ENCODE measurements at regions not wholly inside any gene's neighbourhood (a gene's known extent, or its start where the extent isn't known, plus 50 kb on each side); places are given as distances from the start of the nearest gene placed in this dataset.

DNA sequence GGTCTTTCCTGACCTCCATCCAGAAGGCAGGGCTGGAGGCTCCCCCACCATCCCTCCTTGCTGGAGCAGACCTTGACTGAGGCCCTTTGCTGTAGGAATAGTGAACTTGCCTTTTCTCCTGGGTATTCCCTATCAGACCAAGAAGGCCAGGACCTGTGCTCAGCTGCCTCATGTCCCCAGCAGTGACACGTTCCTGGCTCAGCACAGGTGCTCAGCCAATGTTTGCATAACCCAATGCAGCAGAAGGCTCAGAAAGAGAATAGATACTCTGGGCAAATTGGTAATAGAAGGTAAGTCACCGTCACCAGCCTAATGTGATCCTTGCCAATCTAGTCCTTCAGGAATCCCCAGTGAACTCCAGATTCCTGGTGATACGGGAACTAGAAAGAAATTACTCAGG, 96.4 kb downstream of the ACTL7B start:
- Histone ChIP-seq H3K4me3 (no peak overlapping the region), H3K27me3 (ENCODE audit: insufficient read depth) (no peaks in the 10 kb centered on the region), H3K4me1 (ENCODE audit: insufficient read depth) (peaks cover 11% of the 10 kb centered on the region; the same call in 1 of the 2 replicates), H3K79me2 (replicated peaks; ENCODE audit: insufficient read depth) (no peaks in the 10 kb centered on the region), H3K36me3 (ENCODE audit: insufficient read depth) (no peaks in the 10 kb centered on the region), H4K20me1 (replicated peaks; ENCODE audit: insufficient read depth) (no peaks in the 10 kb centered on the region), H3K9me2 (ENCODE audit: insufficient read depth) (peaks cover 11% of the 10 kb centered on the region), H2AFZ (peak overlapping the region; percentile 85), H3K27ac (ENCODE audit: low read depth) (no peak overlapping the region), H3K4me2 (no peak overlapping the region), H3F3A (replicated peaks; ENCODE audit: low read depth) (no peaks in the 10 kb centered on the region)
- TF ChIP-seq ZNF331 (CRISPR knock-in tag; IDR thresholded peaks at IDR 0.05; ENCODE audit: low read depth), result no peak
- TF ChIP-seq, protein P1, sequence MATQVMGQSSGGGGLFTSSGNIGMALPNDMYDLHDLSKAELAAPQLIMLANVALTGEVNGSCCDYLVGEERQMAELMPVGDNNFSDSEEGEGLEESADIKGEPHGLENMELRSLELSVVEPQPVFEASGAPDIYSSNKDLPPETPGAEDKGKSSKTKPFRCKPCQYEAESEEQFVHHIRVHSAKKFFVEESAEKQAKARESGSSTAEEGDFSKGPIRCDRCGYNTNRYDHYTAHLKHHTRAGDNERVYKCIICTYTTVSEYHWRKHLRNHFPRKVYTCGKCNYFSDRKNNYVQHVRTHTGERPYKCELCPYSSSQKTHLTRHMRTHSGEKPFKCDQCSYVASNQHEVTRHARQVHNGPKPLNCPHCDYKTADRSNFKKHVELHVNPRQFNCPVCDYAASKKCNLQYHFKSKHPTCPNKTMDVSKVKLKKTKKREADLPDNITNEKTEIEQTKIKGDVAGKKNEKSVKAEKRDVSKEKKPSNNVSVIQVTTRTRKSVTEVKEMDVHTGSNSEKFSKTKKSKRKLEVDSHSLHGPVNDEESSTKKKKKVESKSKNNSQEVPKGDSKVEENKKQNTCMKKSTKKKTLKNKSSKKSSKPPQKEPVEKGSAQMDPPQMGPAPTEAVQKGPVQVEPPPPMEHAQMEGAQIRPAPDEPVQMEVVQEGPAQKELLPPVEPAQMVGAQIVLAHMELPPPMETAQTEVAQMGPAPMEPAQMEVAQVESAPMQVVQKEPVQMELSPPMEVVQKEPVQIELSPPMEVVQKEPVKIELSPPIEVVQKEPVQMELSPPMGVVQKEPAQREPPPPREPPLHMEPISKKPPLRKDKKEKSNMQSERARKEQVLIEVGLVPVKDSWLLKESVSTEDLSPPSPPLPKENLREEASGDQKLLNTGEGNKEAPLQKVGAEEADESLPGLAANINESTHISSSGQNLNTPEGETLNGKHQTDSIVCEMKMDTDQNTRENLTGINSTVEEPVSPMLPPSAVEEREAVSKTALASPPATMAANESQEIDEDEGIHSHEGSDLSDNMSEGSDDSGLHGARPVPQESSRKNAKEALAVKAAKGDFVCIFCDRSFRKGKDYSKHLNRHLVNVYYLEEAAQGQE (IDR thresholded peaks at IDR 0.05; ENCODE audit: unreplicated experiment), result no peak
- TF ChIP-seq, protein P2, sequence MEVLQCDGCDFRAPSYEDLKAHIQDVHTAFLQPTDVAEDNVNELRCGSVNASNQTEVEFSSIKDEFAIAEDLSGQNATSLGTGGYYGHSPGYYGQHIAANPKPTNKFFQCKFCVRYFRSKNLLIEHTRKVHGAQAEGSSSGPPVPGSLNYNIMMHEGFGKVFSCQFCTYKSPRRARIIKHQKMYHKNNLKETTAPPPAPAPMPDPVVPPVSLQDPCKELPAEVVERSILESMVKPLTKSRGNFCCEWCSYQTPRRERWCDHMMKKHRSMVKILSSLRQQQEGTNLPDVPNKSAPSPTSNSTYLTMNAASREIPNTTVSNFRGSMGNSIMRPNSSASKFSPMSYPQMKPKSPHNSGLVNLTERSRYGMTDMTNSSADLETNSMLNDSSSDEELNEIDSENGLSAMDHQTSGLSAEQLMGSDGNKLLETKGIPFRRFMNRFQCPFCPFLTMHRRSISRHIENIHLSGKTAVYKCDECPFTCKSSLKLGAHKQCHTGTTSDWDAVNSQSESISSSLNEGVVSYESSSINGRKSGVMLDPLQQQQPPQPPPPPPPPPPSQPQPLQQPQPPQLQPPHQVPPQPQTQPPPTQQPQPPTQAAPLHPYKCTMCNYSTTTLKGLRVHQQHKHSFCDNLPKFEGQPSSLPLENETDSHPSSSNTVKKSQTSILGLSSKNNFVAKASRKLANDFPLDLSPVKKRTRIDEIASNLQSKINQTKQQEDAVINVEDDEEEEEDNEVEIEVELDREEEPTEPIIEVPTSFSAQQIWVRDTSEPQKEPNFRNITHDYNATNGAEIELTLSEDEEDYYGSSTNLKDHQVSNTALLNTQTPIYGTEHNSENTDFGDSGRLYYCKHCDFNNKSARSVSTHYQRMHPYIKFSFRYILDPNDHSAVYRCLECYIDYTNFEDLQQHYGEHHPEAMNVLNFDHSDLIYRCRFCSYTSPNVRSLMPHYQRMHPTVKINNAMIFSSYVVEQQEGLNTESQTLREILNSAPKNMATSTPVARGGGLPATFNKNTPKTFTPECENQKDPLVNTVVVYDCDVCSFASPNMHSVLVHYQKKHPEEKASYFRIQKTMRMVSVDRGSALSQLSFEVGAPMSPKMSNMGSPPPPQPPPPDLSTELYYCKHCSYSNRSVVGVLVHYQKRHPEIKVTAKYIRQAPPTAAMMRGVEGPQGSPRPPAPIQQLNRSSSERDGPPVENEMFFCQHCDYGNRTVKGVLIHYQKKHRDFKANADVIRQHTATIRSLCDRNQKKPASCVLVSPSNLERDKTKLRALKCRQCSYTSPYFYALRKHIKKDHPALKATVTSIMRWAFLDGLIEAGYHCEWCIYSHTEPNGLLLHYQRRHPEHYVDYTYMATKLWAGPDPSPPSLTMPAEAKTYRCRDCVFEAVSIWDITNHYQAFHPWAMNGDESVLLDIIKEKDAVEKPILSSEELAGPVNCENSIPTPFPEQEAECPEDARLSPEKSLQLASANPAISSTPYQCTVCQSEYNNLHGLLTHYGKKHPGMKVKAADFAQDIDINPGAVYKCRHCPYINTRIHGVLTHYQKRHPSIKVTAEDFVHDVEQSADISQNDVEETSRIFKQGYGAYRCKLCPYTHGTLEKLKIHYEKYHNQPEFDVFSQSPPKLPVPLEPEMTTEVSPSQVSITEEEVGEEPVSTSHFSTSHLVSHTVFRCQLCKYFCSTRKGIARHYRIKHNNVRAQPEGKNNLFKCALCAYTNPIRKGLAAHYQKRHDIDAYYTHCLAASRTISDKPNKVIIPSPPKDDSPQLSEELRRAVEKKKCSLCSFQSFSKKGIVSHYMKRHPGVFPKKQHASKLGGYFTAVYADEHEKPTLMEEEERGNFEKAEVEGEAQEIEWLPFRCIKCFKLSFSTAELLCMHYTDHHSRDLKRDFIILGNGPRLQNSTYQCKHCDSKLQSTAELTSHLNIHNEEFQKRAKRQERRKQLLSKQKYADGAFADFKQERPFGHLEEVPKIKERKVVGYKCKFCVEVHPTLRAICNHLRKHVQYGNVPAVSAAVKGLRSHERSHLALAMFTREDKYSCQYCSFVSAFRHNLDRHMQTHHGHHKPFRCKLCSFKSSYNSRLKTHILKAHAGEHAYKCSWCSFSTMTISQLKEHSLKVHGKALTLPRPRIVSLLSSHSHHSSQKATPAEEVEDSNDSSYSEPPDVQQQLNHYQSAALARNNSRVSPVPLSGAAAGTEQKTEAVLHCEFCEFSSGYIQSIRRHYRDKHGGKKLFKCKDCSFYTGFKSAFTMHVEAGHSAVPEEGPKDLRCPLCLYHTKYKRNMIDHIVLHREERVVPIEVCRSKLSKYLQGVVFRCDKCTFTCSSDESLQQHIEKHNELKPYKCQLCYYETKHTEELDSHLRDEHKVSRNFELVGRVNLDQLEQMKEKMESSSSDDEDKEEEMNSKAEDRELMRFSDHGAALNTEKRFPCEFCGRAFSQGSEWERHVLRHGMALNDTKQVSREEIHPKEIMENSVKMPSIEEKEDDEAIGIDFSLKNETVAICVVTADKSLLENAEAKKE (CRISPR knock-in tag; IDR thresholded peaks at IDR 0.05), result no peak
- Mint-ChIP-seq H3K27me3 (ENCODE audit: insufficient read depth, low read depth, poor library complexity) (no peaks in the 10 kb centered on the region), H3K36me3 (ENCODE audit: low read depth) (no peaks in the 10 kb centered on the region; the same call in 2 of the 3 replicates), H3K4me1 (peaks cover 11% of the 10 kb centered on the region), H3K4me3 (no peak overlapping the region), H3K9me3 (peaks cover 3% of the 10 kb centered on the region; the same call in 1 of the 3 replicates), H3K27ac (no peak overlapping the region)
- DNase-seq (ENCODE audit: low spot score) (no peak), ATAC-seq (no peak)

Measured in GM23338 (cell line).